Ishikawa (cell line): ENCODE measurements at regions not wholly inside any gene's neighbourhood (a gene's known extent, or its start where the extent isn't known, plus 50 kb on each side); places are given as distances from the start of the nearest gene placed in this dataset.

Experiments
- CEBPB ChIP-seq: IDR thresholded peaks from 2 replicates; pipeline ENCODE4 v1.6.1; 2012
- CREB1 ChIP-seq: IDR thresholded peaks from 2 replicates; pipeline ENCODE4 v1.6.1; 2012; ENCODE audit warnings: low read depth
- EGR1 ChIP-seq: IDR thresholded peaks from 2 replicates; pipeline ENCODE4 v1.6.1; 2012
- EP300 ChIP-seq: IDR thresholded peaks from 2 replicates; pipeline ENCODE4 v1.6.1; 2012; ENCODE audit warnings: borderline replicate concordance
- FOXM1 ChIP-seq: IDR thresholded peaks from 2 replicates; pipeline ENCODE4 v1.6.1; 2012; ENCODE audit warnings: low read depth, borderline replicate concordance
- NFIC ChIP-seq: IDR thresholded peaks from 2 replicates; pipeline ENCODE4 v1.6.1; 2012
- RAD21 ChIP-seq: IDR thresholded peaks from 2 replicates; pipeline ENCODE4 v1.6.1; 2012; ENCODE audit warnings: low read depth
- TAF1 ChIP-seq: IDR thresholded peaks from 2 replicates; pipeline ENCODE4 v1.6.1; 2012; ENCODE audit warnings: low read depth, mild to moderate bottlenecking
- TCF12 ChIP-seq: IDR thresholded peaks from 2 replicates; pipeline ENCODE4 v1.6.1; 2012; ENCODE audit warnings: low read depth
- TEAD4 ChIP-seq: IDR thresholded peaks from 2 replicates; pipeline ENCODE4 v1.6.1; 2012
- YY1 ChIP-seq: IDR thresholded peaks from 2 replicates; pipeline ENCODE4 v1.6.1; 2012; ENCODE audit warnings: low read depth
- ZBTB7A ChIP-seq: IDR thresholded peaks from 2 replicates; pipeline ENCODE4 v1.6.1; 2012; ENCODE audit warnings: low read depth
- TF ChIP-seq, protein P1 (sequence below): IDR thresholded peaks from 2 replicates; pipeline ENCODE4 v1.6.1; 2012
- TF ChIP-seq, protein P2 (sequence below): IDR thresholded peaks from 2 replicates; pipeline ENCODE4 v1.6.1; 2012; ENCODE audit warnings: low read depth, mild to moderate bottlenecking
- TF ChIP-seq, protein P3 (sequence below): IDR thresholded peaks from 2 replicates; pipeline ENCODE4 v1.6.1; 2012

DNA sequence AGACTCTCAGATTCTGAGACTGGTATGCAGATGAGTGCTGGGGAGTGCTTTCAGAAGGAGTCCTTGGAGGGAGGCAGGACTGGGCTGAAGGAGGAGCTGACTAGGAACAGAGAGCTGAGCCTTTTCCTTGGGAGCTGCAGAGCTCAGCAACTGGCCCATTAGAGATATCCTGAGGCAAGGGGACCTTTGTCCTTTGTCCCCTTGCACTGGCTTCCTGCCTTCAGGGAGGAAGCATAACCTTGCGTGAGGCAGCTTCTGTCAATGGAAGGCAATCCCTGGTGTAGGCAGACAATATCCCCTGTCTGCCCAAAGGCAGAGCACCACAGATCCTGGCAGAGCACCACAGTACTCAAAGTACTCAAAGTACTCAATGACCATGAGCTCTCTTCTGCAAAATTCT is 375.3 kb downstream of the HRH4 start:
- no peak for TF ChIP-seq FOXM1
- TF ChIP-seq RAD21: no peak
- TF ChIP-seq EP300: no peak
- TF ChIP-seq, protein P1, sequence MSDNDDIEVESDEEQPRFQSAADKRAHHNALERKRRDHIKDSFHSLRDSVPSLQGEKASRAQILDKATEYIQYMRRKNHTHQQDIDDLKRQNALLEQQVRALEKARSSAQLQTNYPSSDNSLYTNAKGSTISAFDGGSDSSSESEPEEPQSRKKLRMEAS: no peak
- no peak for TF ChIP-seq EGR1
- no peak for TF ChIP-seq TAF1
- TF ChIP-seq NFIC: no peak
- TF ChIP-seq, protein P2, sequence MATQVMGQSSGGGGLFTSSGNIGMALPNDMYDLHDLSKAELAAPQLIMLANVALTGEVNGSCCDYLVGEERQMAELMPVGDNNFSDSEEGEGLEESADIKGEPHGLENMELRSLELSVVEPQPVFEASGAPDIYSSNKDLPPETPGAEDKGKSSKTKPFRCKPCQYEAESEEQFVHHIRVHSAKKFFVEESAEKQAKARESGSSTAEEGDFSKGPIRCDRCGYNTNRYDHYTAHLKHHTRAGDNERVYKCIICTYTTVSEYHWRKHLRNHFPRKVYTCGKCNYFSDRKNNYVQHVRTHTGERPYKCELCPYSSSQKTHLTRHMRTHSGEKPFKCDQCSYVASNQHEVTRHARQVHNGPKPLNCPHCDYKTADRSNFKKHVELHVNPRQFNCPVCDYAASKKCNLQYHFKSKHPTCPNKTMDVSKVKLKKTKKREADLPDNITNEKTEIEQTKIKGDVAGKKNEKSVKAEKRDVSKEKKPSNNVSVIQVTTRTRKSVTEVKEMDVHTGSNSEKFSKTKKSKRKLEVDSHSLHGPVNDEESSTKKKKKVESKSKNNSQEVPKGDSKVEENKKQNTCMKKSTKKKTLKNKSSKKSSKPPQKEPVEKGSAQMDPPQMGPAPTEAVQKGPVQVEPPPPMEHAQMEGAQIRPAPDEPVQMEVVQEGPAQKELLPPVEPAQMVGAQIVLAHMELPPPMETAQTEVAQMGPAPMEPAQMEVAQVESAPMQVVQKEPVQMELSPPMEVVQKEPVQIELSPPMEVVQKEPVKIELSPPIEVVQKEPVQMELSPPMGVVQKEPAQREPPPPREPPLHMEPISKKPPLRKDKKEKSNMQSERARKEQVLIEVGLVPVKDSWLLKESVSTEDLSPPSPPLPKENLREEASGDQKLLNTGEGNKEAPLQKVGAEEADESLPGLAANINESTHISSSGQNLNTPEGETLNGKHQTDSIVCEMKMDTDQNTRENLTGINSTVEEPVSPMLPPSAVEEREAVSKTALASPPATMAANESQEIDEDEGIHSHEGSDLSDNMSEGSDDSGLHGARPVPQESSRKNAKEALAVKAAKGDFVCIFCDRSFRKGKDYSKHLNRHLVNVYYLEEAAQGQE: no peak
- no peak for TF ChIP-seq YY1
- no peak for TF ChIP-seq CREB1

DNA sequence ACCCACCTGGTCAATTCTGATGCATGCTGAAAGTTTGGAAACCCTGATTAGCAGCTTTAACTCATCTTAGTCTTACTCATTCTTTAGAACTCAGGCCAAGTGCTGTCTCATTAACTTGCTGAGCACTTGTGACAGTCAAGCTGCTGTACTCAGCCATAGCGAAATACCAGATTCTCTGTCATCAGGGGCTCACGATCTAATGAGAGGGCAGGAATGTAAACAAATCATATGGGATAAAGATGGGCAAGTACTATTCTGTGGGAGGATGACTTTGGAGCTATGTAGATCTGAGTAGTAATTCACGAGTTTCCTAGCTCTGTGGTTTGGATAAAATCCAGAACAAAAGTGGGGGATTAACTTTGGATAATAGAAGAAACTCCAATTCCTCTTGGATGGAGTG is 376.6 kb downstream of the HRH4 start:
- no peak for TF ChIP-seq YY1
- TF ChIP-seq, protein P2: no peak
- TF ChIP-seq EP300: no peak
- TF ChIP-seq TEAD4: no peak
- TF ChIP-seq RAD21: no peak
- no peak for TF ChIP-seq CREB1
- TF ChIP-seq EGR1: no peak
- no peak for TF ChIP-seq TAF1
- no peak for TF ChIP-seq NFIC
- TF ChIP-seq, protein P1: no peak
- TF ChIP-seq CEBPB: no peak
- TF ChIP-seq FOXM1: no peak
- TF ChIP-seq TCF12: no peak

DNA sequence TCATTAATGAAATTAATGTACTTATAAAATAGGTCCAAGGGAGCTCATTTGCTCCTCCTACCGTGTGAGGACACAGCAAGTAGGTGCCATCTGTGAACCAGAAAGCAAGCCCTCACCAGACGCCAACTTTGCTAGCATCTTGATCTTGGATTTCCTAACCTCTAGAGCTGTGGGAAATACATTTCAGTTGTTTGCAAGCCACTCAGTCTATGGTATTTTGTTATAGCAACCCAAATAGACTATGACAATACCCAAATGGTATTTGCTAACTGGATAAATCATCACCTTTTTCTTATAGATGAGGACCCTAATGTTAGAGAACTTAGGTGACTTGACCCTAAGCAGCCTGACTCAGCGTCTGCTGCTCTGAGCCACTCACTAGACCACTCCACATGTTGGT is 379.6 kb downstream of the HRH4 start:
- TF ChIP-seq, protein P2: no peak
- TF ChIP-seq, protein P3, sequence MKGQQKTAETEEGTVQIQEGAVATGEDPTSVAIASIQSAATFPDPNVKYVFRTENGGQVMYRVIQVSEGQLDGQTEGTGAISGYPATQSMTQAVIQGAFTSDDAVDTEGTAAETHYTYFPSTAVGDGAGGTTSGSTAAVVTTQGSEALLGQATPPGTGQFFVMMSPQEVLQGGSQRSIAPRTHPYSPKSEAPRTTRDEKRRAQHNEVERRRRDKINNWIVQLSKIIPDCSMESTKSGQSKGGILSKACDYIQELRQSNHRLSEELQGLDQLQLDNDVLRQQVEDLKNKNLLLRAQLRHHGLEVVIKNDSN: no peak
- TF ChIP-seq, protein P1: no peak
- no peak for TF ChIP-seq RAD21
- no peak for TF ChIP-seq EP300
- TF ChIP-seq TCF12: no peak
- TF ChIP-seq ZBTB7A: no peak
- no peak for TF ChIP-seq NFIC
- TF ChIP-seq TAF1: no peak
- no peak for TF ChIP-seq EGR1
- no peak for TF ChIP-seq TEAD4
- TF ChIP-seq FOXM1: no peak
- no peak for TF ChIP-seq CREB1
- no peak for TF ChIP-seq YY1
- TF ChIP-seq CEBPB: no peak

DNA sequence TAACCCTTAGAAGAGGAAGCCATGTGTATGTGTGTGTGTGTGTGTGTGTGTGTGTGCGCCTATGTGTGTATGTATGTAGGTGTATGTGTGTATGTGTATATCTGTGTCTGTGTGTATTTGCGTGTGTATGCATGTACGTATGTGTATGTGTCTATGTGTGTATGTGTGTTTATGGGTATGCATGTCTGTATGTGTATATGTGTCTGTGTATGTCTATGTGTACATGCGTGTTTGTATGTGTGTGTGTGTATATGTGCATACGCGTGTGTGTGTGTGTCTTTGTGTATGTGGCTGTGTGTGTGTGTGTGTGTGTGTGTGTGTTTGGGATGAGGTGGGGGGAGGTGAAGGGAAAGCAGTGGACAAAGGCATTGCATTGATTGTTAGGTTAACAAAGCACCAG is 380.2 kb downstream of the HRH4 start:
- TF ChIP-seq YY1 (no peak), CEBPB (no peak), ZBTB7A (no peak), CREB1 (no peak), EP300 (no peak), RAD21 (no peak), TAF1 (no peak), NFIC (no peak), FOXM1 (no peak), EGR1 (no peak), TEAD4 (no peak)
- TF ChIP-seq, protein P3: no peak
- TF ChIP-seq, protein P2: no peak
- TF ChIP-seq, protein P1: no peak
